T-helper 1 cell treated with Interleukin-12 subunit alpha and Interleukin-12 subunit beta and Interleukin-4 antibody, amounts not matched to agents 30 ng/mL and 1 ng/mL, for 36 hours (primary cell): ENCODE measurements at regions not wholly inside any gene's neighbourhood (a gene's known extent, or its start where the extent isn't known, plus 50 kb on each side); places are given as distances from the start of the nearest gene placed in this dataset.
"Not testable (repeated sequence)": the region's sequence is repeated elsewhere in the genome, so short reads cannot be mapped to it uniquely, and the experiment has no call there.

Experiments
- intact Hi-C: fragments of 100-400 bp; cut with micrococcal nuclease; formaldehyde crosslinking; loops from one replicate; pipeline ENCODE4 v1.15.1; 2024

DNA sequence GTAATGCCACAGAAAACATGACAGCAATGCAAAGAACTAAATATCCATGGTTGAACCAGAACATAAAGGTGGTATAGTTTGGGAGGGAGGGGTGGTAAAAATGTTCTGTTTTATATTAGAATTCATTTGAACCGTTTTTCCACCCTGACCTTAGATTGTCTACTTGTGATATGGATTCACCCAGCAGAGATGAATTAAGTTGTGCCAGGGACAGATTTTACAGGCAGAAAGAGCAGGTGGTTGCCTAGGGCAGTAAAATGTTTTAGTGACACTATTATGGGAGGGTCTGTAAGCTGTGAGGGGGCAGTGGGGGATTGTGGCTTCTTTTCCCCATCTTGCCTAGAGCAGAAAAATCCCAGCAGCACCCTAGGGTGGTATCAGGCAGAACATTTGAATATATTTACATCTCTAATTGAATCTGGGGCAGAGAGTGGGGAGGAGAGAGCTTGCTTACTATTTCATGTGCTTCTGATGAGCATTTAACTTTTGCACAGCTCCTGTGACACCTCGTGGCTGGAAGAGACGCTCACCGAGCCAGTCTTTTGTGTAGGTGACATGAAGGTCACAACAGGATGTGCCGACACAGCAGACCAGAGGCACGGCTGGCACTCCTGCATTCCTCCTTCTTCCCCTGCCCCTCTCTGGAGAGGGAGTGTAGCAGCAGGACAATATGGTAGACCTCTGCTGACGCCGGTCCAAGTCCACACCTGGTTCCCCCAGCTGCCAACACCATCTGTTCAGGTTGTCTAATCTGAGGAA lies 452.3 kb downstream of the IRS2 start:
- intact Hi-C loops = no loop called here

DNA sequence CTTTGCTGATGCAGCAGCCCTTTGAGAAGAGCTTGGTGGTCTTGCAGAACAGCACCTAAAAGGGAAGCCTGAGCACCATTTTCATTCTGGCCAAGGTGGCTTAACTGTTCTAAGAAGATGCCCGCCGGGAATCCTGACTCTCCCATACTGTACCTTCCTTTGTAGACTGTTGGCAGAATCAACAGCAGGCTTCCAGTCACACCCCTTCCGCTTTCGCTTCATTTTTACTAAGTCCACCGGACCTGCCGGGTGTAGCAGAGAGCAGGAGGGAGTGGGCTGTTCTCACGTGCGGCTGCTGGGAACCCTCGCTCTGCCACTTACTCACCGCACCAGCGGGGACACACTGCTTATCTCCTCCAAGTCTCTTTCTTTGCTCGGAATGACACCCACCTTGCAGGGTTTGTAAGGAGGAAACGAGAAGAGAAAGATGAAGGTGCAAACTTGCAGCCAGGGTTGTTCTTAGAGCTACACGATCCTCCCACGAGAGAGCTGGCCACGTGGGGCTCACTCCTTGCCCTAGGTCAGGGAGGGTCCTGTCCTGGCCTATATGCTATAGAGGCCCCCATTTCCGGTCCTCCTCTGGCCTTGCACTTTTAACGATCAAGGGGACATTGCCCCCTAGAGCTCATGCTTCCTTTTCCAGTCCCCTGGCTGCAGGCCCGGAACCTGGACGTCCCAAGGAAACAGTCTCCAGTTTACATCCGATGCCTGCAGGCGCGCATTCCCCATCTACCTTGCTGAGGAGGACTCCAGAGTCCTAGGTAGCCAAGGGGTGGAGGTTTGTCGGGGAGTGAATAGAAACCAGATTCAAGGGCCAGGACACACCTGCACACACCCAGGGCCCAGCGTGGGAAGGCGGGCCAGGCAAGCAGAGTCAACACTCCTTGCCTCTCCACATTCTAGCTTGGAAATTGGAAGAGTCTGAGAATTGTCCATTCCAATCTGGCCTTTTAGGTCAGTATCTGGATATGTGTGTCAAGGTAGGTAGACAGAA lies 453.6 kb downstream of the IRS2 start:
- intact Hi-C loops = no loop called here

DNA sequence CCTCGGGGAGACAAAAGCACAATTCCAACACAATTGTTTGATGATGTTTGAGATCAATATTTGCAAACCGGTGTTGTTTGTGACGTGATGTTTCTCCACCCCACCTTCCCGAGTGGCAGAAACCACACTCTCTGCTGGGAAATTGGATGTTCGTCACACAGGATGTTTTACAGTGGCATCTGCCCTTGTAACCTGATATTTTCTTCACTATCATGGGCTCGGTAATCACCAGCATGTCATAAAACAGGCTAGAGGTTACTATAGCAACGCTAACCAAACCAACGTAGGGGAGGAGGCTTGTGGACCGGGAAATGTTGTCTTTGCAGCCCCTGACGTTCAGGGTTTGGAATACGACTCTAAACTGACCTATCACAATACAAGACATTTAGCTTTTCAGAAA lies 454.5 kb downstream of the IRS2 start:
- intact Hi-C loops = no loop called here

DNA sequence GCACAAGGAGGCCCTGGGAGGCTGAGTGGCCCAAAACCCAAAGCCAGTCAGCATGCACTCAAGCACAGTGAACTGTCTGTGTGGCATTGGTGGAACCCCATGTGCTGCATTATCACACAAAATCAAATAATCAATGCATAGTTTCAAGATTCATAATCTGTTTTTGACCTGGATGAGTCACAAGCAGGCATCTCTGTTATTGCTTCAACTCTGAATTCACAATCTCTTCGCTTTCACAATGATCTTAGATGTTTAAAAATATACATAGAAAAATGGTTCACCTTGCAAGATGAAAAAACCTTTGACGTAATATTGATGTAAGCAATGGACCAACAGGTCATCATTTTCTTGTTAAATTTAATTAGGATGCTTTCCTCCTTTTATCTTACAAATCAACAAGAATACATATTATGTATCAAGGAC lies 455.4 kb downstream of the IRS2 start:
- intact Hi-C loops = no loop called here

DNA sequence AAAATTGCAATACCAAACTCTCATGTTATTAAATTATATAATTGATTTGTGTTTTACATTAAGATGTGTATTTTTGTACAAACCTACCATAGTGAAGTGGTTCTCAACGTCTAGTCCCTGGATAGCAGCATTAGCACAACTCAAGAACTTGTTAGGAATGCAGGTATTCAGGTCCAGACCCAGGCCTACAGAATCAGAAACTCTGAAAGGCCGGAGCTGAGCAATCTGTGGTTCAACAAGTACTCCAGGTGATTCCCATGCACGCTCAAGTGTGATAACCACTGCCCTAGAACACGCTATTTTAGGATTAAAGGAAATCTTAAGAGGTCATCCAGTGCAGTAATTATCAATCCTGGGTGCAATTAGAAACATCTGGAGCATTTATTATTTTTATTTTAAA lies 456.3 kb downstream of the IRS2 start:
- intact Hi-C loops = no loop called here

DNA sequence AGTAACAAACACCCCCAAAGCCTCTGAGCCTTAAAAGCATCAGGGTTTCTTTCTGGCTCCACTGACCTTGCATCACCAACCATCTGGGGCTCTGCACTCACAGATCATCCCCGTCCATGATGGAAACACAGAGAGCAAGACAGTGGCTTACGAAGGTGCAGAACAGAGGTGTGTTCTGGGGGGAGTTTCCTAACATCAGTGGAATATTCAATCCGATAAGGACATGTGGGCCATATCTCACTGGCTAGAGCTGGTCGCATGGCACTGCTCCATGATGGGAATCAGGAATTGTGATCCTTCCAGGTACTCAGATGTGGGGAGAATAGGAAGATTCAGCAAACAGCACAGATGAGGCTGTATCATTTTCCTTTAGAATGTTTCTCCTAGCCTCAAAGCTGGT lies 457.2 kb downstream of the IRS2 start:
- intact Hi-C loops = no loop called here

DNA sequence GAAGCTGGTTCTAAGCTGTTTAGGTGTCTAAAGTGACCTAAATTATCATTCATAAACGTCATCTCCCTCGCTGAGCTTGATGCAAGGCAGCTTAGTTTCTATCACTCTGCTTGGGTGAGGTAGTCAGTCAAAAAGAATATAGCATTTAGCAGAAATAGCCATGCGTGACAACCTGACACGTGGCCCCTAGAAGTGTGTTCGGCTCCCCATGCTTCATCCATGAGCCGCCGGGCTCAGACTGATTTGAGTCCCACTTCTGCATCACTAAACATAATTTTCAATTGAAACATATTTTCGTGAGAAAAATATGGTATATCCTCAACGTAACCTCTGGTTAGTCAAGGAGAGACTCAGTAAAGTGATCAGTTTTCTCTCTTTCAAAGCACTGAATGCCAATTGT lies 459.8 kb downstream of the IRS2 start:
- intact Hi-C loops = no loop called here

DNA sequence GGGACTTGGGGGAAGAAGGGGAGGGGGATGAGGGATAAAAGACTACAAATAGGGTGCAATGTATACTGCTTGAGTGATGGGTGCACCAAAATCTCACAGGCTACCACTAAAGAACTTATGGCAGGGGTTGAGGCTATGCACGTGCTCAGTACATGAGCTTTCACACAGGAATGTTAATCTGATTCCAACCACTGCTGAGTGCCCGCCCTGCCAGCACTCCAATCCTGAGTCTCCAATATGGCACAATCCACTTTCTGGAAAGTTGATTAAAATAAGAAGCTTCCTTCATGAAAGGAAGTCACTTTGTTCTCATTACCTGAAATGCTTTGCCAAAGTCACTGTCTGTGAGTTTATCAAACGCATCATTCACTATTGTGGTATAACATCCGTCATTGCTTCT lies 463.0 kb downstream of the IRS2 start:
- intact Hi-C loops = no loop called here

DNA sequence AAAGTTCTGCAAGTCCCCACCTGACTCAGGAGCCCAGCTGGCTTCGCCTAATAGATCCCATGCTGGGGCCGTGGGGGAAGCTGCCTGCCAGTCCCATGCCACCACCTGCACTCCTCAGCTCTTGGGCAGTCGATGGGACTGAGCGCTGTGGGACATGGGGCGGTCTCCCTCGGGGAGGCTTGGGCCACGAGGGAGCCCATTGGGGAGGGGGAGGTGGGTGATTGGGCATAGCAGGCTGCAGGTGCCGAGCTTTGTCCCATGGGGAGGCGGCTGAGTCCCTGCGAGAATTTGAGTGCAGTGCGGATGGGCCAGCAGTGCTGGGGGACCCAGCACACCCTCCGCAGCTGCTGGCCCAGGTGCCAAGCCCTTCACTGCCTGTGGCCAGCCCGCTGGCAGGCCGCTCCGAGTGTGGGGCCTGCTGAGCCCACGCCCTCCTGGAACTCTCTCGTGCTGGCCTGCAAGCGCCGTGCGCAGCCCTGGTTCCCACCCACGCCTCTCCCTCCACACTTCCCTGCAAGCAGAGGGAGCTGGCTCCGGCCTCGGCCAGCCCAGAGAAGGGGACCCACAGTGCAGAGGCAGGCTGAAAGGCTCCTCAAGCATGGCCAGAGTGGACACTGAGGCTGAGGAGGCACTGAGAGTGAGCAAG lies 467.3 kb downstream of the IRS2 start:
- intact Hi-C loops = no loop called here

DNA sequence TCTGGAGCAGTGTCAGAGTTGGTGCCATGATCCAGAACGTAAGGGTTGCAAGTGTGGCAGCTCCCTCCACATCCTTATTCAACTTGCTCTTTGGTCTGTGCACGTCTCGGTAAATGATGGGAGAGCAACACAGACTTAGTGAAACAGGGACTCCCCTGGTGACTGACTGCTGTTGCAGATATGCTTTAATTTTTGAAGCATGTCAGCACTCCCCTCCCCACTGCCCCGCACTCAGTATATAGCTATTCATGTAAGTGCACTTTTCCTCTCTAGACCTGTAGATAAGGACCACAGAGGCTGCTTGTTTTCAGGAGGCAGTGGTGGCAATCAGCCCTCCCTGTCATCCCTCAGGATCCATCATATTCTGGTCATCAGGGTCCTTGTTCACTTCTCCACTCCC lies 470.9 kb downstream of the IRS2 start:
- intact Hi-C loops = no loop called here

DNA sequence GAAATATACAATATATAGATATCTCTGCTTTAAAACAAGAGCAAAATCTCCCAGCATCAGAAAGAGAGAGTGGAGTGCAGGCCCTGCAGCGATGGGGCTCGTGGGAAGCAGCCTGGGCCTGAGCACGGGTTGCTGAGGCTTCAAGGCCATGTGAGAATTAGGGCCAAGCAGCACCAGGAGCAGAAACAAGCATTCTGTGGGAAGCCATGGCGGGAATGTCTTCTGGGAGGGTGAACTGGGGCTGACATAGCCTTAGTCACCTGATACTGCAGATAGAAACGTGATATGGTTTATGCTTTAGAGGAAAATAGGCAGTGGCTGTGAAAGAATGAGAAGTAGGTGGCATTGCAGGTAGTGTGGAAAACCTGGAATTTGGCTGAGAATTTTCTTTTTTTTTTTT lies 472.3 kb downstream of the IRS2 start:
- intact Hi-C loops = no loop called here

DNA sequence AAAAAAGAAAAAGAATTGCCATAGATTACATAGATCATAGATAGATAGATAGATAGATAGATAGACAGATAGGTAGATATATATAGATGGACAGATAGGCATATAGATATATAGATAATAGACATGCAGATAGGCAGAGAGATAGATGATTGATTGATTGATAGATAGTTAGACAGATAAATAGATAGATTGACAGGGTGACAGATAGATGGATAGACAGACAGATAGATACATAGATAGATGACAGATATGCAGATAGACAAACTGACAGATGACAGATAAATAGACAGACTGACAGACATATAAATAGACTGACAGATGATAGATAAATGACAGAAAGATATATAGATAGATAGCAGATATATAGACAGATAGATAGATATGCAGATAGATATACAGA lies 474.0 kb downstream of the IRS2 start:
- intact Hi-C loops = no loop called here

DNA sequence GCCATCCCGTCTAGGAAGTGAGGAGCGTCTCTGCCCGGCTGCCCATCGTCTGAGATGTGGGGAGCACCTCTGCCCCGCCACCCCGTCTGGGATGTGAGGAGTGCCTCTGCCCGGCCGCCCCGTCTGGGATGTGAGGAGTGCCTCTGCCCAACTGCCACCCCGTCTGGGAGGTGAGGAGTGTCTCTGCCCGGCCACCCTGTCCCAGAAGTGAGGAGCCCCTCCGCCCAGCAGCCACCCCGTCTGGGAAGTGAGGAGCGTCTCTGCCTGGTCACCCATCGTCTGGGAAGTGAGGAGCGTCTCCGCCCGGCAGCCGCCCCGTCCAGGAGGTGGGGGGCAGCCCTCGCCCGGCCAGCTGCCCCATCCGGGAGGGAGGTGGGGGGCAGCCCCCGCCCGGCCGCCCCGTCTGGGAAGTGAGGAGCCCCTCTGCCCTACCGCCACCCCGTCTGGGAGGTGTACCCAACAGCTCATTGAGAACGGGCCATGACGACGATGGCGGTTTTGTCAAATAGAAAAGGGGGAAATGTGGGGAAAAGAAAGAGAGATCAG lies 474.9 kb downstream of the IRS2 start:
- intact Hi-C loops = not testable (repeated sequence)

DNA sequence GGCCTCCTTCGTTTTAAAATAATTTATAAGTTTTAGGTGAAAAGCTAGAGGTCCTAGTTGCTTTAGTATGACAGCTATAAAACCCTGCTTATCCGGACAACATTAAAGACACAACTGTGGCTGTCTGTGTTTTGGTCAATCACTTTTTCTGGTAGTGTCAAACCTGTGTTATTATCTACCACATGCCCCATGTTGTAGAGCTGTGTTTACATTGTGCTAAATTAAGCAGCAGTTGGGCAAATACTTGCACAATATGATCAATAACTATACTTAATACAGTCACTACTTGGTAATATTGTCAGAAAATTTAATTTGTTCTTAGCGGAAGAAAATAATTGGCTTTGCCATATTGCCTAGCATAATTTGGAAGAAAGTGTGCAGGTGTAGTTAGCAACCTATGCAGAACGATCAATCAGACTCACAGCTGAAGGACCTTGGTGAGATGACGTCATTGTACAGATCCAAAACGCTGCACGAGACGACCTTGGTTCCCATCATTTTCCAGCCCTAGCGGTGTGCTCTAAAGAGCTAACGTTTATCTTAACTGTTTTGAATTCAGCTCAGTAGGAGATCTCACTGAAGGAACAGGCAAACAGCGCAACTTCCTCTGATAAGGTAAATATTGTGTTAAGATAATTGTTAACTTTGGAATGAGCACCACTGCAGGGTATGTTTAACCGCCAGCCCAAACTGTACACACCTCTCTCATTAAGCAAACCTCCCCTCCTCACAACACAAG lies 476.6 kb downstream of the IRS2 start:
- intact Hi-C loops = no loop called here

DNA sequence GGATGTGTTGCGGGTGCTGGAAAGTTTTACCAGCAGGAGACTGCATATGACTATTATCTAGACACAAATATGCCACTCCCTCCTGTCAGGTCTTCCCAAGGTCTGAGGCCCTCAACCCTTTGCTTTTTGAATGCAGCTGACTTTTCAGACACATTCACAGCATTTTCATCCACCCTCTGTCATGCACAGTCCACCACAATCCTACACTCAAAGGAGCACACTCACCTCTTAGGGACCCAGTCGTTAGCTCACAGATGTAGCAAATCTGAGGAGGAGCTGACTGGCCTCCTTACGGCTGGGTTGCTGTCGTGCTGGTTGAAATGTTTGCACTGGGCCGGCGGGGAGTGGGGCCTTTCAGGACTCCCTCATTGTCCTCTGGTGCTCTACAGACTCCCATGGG lies 479.4 kb downstream of the IRS2 start:
- intact Hi-C loops = no loop called here

DNA sequence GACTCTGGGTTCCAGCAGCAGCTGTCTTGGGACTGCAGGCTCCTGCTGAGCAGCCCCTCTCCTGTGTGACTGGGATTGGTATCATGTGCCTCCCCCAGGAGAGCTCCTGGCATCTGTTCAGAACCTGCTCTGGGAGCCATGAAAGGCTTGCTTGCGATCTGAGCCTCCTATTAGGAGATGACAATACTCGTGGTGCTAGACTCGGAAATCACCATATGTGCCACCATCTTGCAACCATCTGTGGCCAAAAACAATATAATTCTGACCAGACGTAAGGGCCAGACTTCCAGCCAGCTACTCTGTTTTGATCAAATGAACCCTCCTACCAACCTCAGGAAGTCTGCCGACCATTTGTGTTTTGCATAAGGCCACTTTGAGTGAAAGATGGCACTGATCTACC lies 484.7 kb downstream of the IRS2 start:
- intact Hi-C loops = no loop called here

DNA sequence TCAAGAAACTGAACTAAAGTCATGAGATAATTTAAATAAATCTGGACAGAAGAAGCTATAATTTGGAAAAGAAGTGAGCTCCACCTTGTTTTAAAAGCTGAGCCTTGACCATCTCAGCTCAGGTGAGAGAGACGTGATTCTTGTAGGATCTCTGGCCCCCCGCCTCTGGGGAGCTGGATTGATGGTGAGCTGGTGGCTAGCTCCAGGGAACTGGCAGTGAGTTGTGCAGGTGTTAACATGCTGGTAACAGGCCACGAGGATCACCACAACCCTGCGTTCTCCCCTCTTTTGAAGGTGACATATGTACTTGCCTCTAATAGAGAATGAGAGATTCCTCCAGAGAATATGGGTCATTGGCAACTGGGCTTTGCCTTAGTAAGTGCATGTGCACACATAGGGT lies 485.1 kb downstream of the IRS2 start:
- intact Hi-C loops = no loop called here

DNA sequence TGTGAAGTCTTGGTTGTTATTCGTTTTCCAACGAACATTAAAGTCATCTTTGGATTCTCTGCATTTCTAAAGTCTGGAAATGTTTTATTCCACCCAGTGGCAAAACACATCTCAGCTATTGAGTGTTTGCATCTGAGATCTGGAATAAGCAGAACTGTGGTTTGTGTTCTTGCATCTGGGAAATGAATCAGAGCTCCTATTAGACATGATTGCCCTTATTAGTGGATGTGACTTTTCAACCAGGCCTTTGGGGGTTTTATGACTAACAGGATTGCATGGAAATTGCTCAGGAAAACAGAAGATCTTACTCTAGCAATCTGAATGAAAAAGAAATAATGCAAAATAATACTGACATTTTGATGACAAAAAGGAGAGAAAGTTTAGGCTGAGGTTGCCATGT lies 488.8 kb downstream of the IRS2 start:
- intact Hi-C loops = no loop called here

DNA sequence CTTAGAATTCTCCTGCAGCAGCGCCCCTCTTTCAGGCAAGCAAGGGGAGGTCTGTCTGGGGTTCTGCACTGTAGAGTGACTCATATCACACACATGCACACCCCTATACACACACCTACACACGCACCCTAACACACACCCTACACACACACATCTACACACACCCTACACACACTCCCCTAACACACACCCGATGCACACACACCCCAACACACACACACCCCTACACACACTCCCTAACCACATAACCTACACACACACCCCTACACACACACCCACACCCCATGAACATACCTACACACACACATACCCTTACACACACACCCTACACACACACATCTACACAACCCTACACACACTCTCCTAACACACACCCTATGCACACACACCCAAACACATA lies 493.2 kb downstream of the IRS2 start:
- intact Hi-C loops = no loop called here

DNA sequence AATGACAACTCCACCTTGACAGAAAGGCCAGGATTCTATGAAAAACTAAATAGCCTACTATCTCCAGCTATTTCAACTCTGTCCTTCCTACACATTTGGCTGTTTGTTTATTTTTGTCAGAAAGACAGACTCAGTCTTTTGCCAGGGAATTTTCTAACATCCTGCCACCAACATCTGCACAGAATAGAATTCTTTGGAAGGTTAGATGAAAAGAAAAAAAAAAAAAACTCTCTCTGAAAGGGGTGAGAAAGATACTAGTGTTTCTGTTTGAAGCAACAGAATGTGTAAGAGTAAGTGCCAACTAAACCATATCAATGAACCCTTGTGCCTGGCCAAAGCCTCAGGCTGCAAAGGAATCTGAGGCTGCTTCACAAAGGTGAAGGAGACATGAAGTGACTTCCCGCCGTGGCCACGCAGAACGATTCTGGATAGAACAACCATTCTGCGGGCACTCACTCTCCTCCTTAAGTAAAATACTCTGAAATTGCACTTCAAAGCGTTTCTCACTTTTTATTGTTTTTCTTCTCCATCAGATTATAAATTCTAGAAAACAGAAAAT lies 498.2 kb downstream of the IRS2 start:
- intact Hi-C loops = no loop called here

DNA sequence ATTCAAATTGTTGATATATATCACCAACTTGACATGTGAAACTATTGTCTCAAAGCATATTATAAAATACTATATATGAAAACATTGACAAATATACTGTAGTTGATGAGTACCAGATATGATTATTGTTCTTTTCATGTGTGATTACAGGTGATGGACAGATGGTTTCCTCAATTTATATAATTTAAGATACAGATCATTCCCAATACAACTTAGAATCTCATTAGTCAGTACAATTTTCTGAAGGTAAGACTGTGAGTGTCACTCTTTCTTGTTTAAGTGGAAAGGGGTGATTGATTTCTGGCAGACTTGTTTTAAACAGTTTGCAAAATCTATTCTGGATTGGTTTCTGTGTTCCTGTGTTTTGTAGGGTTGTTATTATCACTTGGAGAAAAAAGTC lies 498.8 kb downstream of the IRS2 start:
- intact Hi-C loops = no loop called here
